CD14-positive monocyte (primary cell): ENCODE measurements at regions not wholly inside any gene's neighbourhood (a gene's known extent, or its start where the extent isn't known, plus 50 kb on each side); places are given as distances from the start of the nearest gene placed in this dataset.
A peak's percentile ranks its signal among the peaks of the same experiment; 100 is the strongest.

Source experiments
- DNase-seq, 3 donors: peaks; one replicate each; pipeline ENCODE4 v3.0.0-alpha.2; 2011 to 2022
- H2AFZ ChIP-seq: 2 replicates; pipeline ENCODE4 v1.6.0; 2012; ENCODE audit warnings: mild to moderate bottlenecking, low read depth, low read length, inconsistent platforms; ENCODE audit not compliant: insufficient read depth, poor library complexity, severe bottlenecking
- H3K27ac ChIP-seq, 2 donors: 1 replicate in 1 of 2; 2 replicates in 1 of 2; pipeline ENCODE4 v1.5.1; 2012 to 2013; ENCODE audit warnings: low read length in 2 of 2, control low read depth in 1 of 2, inconsistent platforms in 1 of 2, low read depth in 1 of 2, mild to moderate bottlenecking in 1 of 2
- H3K27me3 ChIP-seq, 2 donors: one replicate each; pipeline versions ENCODE4 v1.6.0 to v1.6.1; 2011 to 2013; ENCODE audit warnings: low read length in 2 of 2; ENCODE audit not compliant: control insufficient read depth in 2 of 2, insufficient read depth in 2 of 2
- H3K36me3 ChIP-seq, 2 donors: replicated peaks in 1 of 2; 1 replicate in 1 of 2; 2 replicates in 1 of 2; pipeline versions ENCODE4 v1.5.1 to v1.6.1; 2012 to 2013; ENCODE audit warnings: low read length in 2 of 2, control low read depth in 1 of 2, inconsistent platforms in 1 of 2, mild to moderate bottlenecking in 1 of 2; ENCODE audit not compliant: insufficient read depth in 2 of 2, control insufficient read depth in 1 of 2
- H3K4me1 ChIP-seq, 2 donors: 1 replicate in 1 of 2; 2 replicates in 1 of 2; pipeline versions ENCODE4 v1.5.1 to v1.6.1; 2012 to 2013; ENCODE audit warnings: low read length in 2 of 2, control low read depth in 1 of 2, inconsistent platforms in 1 of 2, mild to moderate bottlenecking in 1 of 2, moderate library complexity in 1 of 2; ENCODE audit not compliant: insufficient read depth in 2 of 2, control insufficient read depth in 1 of 2
- H3K4me2 ChIP-seq: replicated peaks from 2 replicates; pipeline ENCODE3; 2012; ENCODE audit warnings: low read length, moderate library complexity, mild to moderate bottlenecking; ENCODE audit not compliant: poor library complexity, severe bottlenecking; ENCODE audit errors: extremely low read depth
- H3K4me3 ChIP-seq, 3 experiments: fragments of 200-600 bp in 1 of 3; sonication (generic) in 1 of 3; replicated peaks in 1 of 3; 1 replicate in 2 of 3; 2 replicates in 1 of 3; pipeline ENCODE4 v1.5.1; 2011 to 2013; ENCODE audit warnings: low read length in 3 of 3, mild to moderate bottlenecking in 3 of 3, control low read depth in 2 of 3, low read depth in 2 of 3, inconsistent platforms in 1 of 3, moderate library complexity in 1 of 3
- H3K79me2 ChIP-seq: 2 replicates; pipeline ENCODE4 v1.6.0; 2012; ENCODE audit warnings: mild to moderate bottlenecking, control low read depth, inconsistent platforms, low read length, moderate library complexity; ENCODE audit not compliant: insufficient read depth
- H3K9ac ChIP-seq: 2 replicates; pipeline ENCODE4 v1.6.0; 2017; ENCODE audit warnings: low read length, mild to moderate bottlenecking; ENCODE audit not compliant: insufficient read depth, poor library complexity, severe bottlenecking
- H3K9me3 ChIP-seq, 2 donors: replicated peaks in 1 of 2; 1 replicate in 1 of 2; 2 replicates in 1 of 2; pipeline versions ENCODE4 v1.5.1 to v1.6.1; 2012 to 2013; ENCODE audit warnings: low read length in 2 of 2, control low read depth in 1 of 2; ENCODE audit not compliant: control insufficient read depth in 1 of 2, insufficient read depth in 1 of 2
- H4K20me1 ChIP-seq: 2 replicates; pipeline ENCODE4 v1.6.0; 2012; ENCODE audit warnings: mild to moderate bottlenecking, low read length, control low read depth, moderate library complexity; ENCODE audit not compliant: insufficient read depth
- H3K27ac Mint-ChIP-seq, 7 donors: one replicate each; pipeline ENCODE4 v1.8.0; 2020; ENCODE audit warnings: mild to moderate bottlenecking in 7 of 7, mixed read lengths in 7 of 7, moderate library complexity in 6 of 7, inconsistent platforms in 2 of 7
- H3K27me3 Mint-ChIP-seq, 3 donors: one replicate each; pipeline ENCODE4 v1.8.0; 2021 to 2022; ENCODE audit warnings: low read depth in 3 of 3, mild to moderate bottlenecking in 3 of 3, mixed read lengths in 3 of 3, moderate library complexity in 3 of 3, inconsistent platforms in 1 of 3
- H3K36me3 Mint-ChIP-seq, 2 donors: one replicate each; pipeline ENCODE4 v1.8.0; 2020; ENCODE audit warnings: mixed read lengths in 2 of 2, inconsistent platforms in 1 of 2, mild to moderate bottlenecking in 1 of 2
- H3K4me1 Mint-ChIP-seq: one replicate; pipeline ENCODE4 v1.8.0; 2020; ENCODE audit warnings: mild to moderate bottlenecking, mixed read lengths
- H3K4me3 Mint-ChIP-seq, 2 donors: one replicate each; pipeline ENCODE4 v1.8.0; 2020; ENCODE audit warnings: mild to moderate bottlenecking in 2 of 2, mixed read lengths in 2 of 2, moderate library complexity in 1 of 2
- H3K9me3 Mint-ChIP-seq, 7 donors: one replicate each; pipeline ENCODE4 v1.8.0; 2020 to 2022; ENCODE audit warnings: mixed read lengths in 7 of 7, mild to moderate bottlenecking in 6 of 7, moderate library complexity in 6 of 7, inconsistent platforms in 2 of 7
- CTCF ChIP-seq: fragments of 200-600 bp; IDR thresholded peaks from one replicate; pipeline ENCODE4 v1.8.0; 2022; ENCODE audit warnings: antibody characterized with exemption, mild to moderate bottlenecking
- WGBS: methylation state at CpG from one replicate; pipeline ENCODE4 v1.1.5; 2013; ENCODE audit warnings: missing lambda C conversion rate; ENCODE audit not compliant: insufficient coverage; 5-methylcytosine and 5-hydroxymethylcytosine counted together
- intact Hi-C, 2 donors: fragments of 100-400 bp; cut with micrococcal nuclease; formaldehyde crosslinking; loops; one replicate each; pipeline versions ENCODE4 v1.15.0 to v1.15.1; 2023

GRCh38 chrX:110449312-110449711 is 90.7 kb downstream of the RTL9 start:
- Mint-ChIP-seq H3K4me1 (no peaks in the 10 kb centered on the region), H3K27me3 (peaks cover 9 to 21% (median 14%) of the 10 kb centered on the region in 3 donors), H3K36me3 (no peaks in the 10 kb centered on the region), H3K9me3 (peaks cover 0 to 2% (median 0%) of the 10 kb centered on the region in 7 donors), H3K27ac (no peak overlapping the region), H3K4me3 (no peak overlapping the region)
- H3K27me3 ChIP-seq, result peaks cover 0 to 13% of the 10 kb centered on the region in 2 donors
- no peaks in the 10 kb centered on the region for H3K36me3 ChIP-seq
- H4K20me1 ChIP-seq, result no peaks in the 10 kb centered on the region
- no peak overlapping the region for H3K9ac ChIP-seq
- no peak overlapping the region for H3K4me2 ChIP-seq
- no peak overlapping the region for H3K4me3 ChIP-seq
- intact Hi-C loops, result no loop called here
- H3K79me2 ChIP-seq, result no peaks in the 10 kb centered on the region
- no peaks in the 10 kb centered on the region for H3K4me1 ChIP-seq
- TF ChIP-seq CTCF, result no peak
- DNase-seq, result no peak
- H3K9me3 ChIP-seq, result no peaks in the 10 kb centered on the region
- WGBS, result 100% methylated on average over 1 of the region's 2 CpGs
- H3K27ac ChIP-seq, result no peak overlapping the region
- H2AFZ ChIP-seq, result no peak overlapping the region

- TF ChIP-seq CTCF, result peak; percentile 58
- Mint-ChIP-seq H3K27ac (no peak overlapping the region), H3K4me3 (no peak overlapping the region), H3K4me1 (no peaks in the 10 kb centered on the region), H3K36me3 (no peaks in the 10 kb centered on the region), H3K27me3 (peaks cover 7 to 17% (median 12%) of the 10 kb centered on the region in 3 donors), H3K9me3 (peaks cover 0 to 4% (median 0%) of the 10 kb centered on the region in 7 donors)
- Histone ChIP-seq H3K79me2 (no peaks in the 10 kb centered on the region), H3K9me3 (no peaks in the 10 kb centered on the region), H3K27me3 (peaks cover 0 to 8% of the 10 kb centered on the region in 2 donors), H3K4me2 (no peak overlapping the region), H3K4me1 (no peaks in the 10 kb centered on the region), H2AFZ (no peak overlapping the region), H3K9ac (no peak overlapping the region), H4K20me1 (no peaks in the 10 kb centered on the region), H3K27ac (no peak overlapping the region), H3K36me3 (no peaks in the 10 kb centered on the region), H3K4me3 (no peak overlapping the region)
- no CpG with 5 or more reads among the region's 4 CpGs for WGBS
- intact Hi-C loops, result loop anchor here (2.0 kb wide), 1 partner anchor 397 kb away; no protein-coding TSS in a partner anchor
- peak; percentile 18 to 34 (median 22) for DNase-seq
These were observed 91.4 kb downstream of the RTL9 start for GRCh38 chrX:110450050-110450449.
